Inferior parietal cortex (tissue), 1 donor: ENCODE measurements at regions not wholly inside any gene's neighbourhood (a gene's known extent, or its start where the extent isn't known, plus 50 kb on each side); places are given as distances from the start of the nearest gene placed in this dataset.
"Not testable (repeated sequence)": the region's sequence is repeated elsewhere in the genome, so short reads cannot be mapped to it uniquely, and the experiment has no call there.

Experiments
- DNase-seq: peaks from one replicate; pipeline ENCODE4 v3.0.0-alpha.2; 2016; ENCODE audit errors: extremely low spot score

- no peak for DNase-seq
These were observed 386.0 kb downstream of the SMOC2 start for GRCh38 chr6:168826726-168827585.

GRCh38 chr6:168826078-168826390, 385.1 kb downstream of the SMOC2 start:
- DNase-seq, result no peak

GRCh38 chr6:168825226-168826077, 384.5 kb downstream of the SMOC2 start:
- DNase-seq, result no peak

GRCh38 chr6:168823397-168824212, 382.6 kb downstream of the SMOC2 start:
- no peak for DNase-seq

GRCh38 chr6:168822376-168822775, 381.4 kb downstream of the SMOC2 start:
- DNase-seq, result no peak

- DNase-seq, result no peak
These were observed 378.6 kb downstream of the SMOC2 start for GRCh38 chr6:168819546-168819945.

GRCh38 chr6:168817558-168818159, 376.7 kb downstream of the SMOC2 start:
- no peak for DNase-seq

- no peak for DNase-seq
These were observed 374.2 kb downstream of the SMOC2 start for GRCh38 chr6:168815229-168815628.

GRCh38 chr6:168808232-168808631, 367.2 kb downstream of the SMOC2 start:
- DNase-seq, result no peak

GRCh38 chr6:168804331-168804730, 363.3 kb downstream of the SMOC2 start:
- no peak for DNase-seq

- no peak for DNase-seq
These were observed 362.9 kb downstream of the SMOC2 start for GRCh38 chr6:168803874-168804273.

- DNase-seq, result no peak
These were observed 358.1 kb downstream of the SMOC2 start for GRCh38 chr6:168799067-168799466.

GRCh38 chr6:168796106-168796505, 355.1 kb downstream of the SMOC2 start:
- DNase-seq, result no peak

- DNase-seq, result not testable (repeated sequence)
These were observed 354.6 kb downstream of the SMOC2 start for GRCh38 chr6:168795611-168796010.

GRCh38 chr6:168794491-168794890, 353.5 kb downstream of the SMOC2 start:
- DNase-seq, result no peak

- DNase-seq, result no peak
These were observed 352.7 kb downstream of the SMOC2 start for GRCh38 chr6:168793649-168794048.

GRCh38 chr6:168791917-168792316, 350.9 kb downstream of the SMOC2 start:
- DNase-seq, result peak; percentile 58

GRCh38 chr6:168789699-168790098, 348.7 kb downstream of the SMOC2 start:
- DNase-seq, result no peak

- DNase-seq, result no peak
These were observed 344.9 kb downstream of the SMOC2 start for GRCh38 chr6:168785720-168786511.

GRCh38 chr6:168784426-168784825, 343.4 kb downstream of the SMOC2 start:
- DNase-seq, result no peak

- no peak for DNase-seq
These were observed 342.7 kb downstream of the SMOC2 start for GRCh38 chr6:168783720-168784119.
